ENCODE measurements at regions not wholly inside any gene's neighbourhood (a gene's known extent, or its start where the extent isn't known, plus 50 kb on each side); places are given as distances from the start of the nearest gene placed in this dataset.
"Not testable (repeated sequence)": the region's sequence is repeated elsewhere in the genome, so short reads cannot be mapped to it uniquely, and the experiment has no call there.

GRCh38 chr4:157687971-157688370 lies 467.4 kb downstream of the GRIA2 start:
- Histone ChIP-seq H2AFZ (ENCODE audit: low read length) (no peak overlapping the region), H3K27ac (ENCODE audit: low read length) (no peak overlapping the region), H3K4me2 (ENCODE audit: low read length) (no peak overlapping the region), H3K9me3 (ENCODE audit: low read length) (no peaks in the 10 kb centered on the region), H4K20me1 (ENCODE audit: low read length) (no peaks in the 10 kb centered on the region), H3K27me3 (ENCODE audit: low read length) (no peaks in the 10 kb centered on the region), H3F3A (ENCODE audit: low read length, unreplicated experiment) (no peaks in the 10 kb centered on the region), H3K4me3 (ENCODE audit: low read length) (no peak overlapping the region), H3K79me2 (ENCODE audit: low read length) (no peaks in the 10 kb centered on the region), H3K9ac (ENCODE audit: low read length) (no peak overlapping the region), H3K9me2 (replicated peaks; ENCODE audit: low read length) (no peaks in the 10 kb centered on the region), H3K4me1 (ENCODE audit: insufficient read depth, low read length) (no peaks in the 10 kb centered on the region), H3K36me3 (ENCODE audit: low read depth, low read length) (no peaks in the 10 kb centered on the region)
- BruUV-seq (replicated peaks): no TSS peak
- intact Hi-C loops (cut with micrococcal nuclease): no loop called here
- DNase-seq (no peak), ATAC-seq (no peak)
- ChIA-PET CTCF (no interaction called here), POLR2A (ENCODE audit: unreplicated experiment) (no interaction called here)
- TF ChIP-seq EZH2 (IDR thresholded peaks at IDR 0.05; ENCODE audit: low read length, unreplicated experiment) (no peak), EZH2phosphoT487 (IDR thresholded peaks at IDR 0.05; ENCODE audit: borderline replicate concordance, low read length) (no peak)
- TF ChIP-seq, protein P1, sequence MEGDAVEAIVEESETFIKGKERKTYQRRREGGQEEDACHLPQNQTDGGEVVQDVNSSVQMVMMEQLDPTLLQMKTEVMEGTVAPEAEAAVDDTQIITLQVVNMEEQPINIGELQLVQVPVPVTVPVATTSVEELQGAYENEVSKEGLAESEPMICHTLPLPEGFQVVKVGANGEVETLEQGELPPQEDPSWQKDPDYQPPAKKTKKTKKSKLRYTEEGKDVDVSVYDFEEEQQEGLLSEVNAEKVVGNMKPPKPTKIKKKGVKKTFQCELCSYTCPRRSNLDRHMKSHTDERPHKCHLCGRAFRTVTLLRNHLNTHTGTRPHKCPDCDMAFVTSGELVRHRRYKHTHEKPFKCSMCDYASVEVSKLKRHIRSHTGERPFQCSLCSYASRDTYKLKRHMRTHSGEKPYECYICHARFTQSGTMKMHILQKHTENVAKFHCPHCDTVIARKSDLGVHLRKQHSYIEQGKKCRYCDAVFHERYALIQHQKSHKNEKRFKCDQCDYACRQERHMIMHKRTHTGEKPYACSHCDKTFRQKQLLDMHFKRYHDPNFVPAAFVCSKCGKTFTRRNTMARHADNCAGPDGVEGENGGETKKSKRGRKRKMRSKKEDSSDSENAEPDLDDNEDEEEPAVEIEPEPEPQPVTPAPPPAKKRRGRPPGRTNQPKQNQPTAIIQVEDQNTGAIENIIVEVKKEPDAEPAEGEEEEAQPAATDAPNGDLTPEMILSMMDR (conservative IDR thresholded peaks at IDR 0.05; ENCODE audit: low read depth, low read length): no peak

DNA sequence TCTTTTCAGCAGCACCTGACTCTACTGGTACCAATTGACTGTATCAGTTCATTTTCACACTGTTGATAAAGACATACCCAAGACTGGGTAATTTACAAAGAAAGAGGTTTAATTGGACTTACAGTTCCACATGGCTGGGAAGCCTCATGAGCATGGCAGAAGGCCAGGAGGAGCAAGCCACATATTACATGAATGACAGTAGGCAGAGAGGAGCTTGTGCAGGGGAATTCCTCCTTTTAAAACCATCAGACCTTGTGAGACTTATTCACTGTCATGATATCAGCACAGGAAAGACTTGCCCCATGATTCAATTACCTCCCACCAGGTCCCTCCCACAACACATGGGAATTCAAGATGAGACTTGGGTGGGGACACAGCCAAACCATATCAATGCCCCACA lies 458.8 kb downstream of the GRIA2 start:
- H3K4me3 ChIP-seq (ENCODE audit: low read length); H3K36me3 ChIP-seq (ENCODE audit: low read depth, low read length); H2AFZ ChIP-seq (ENCODE audit: low read length); intact Hi-C loops (cut with micrococcal nuclease); H3K27ac ChIP-seq (ENCODE audit: low read length); H3K9me3 ChIP-seq (ENCODE audit: low read length); DNase-seq; CTCF ChIA-PET; H3K9ac ChIP-seq (ENCODE audit: low read length); POLR2A ChIA-PET (ENCODE audit: unreplicated experiment); H4K20me1 ChIP-seq (ENCODE audit: low read length); H3F3A ChIP-seq (ENCODE audit: low read length, unreplicated experiment); BruUV-seq (replicated peaks); H3K27me3 ChIP-seq (ENCODE audit: low read length); H3K9me2 ChIP-seq (replicated peaks; ENCODE audit: low read length); H3K79me2 ChIP-seq (ENCODE audit: low read length); H3K4me2 ChIP-seq (ENCODE audit: low read length); H3K4me1 ChIP-seq (ENCODE audit: insufficient read depth, low read length); ATAC-seq: not testable (repeated sequence)

DNA sequence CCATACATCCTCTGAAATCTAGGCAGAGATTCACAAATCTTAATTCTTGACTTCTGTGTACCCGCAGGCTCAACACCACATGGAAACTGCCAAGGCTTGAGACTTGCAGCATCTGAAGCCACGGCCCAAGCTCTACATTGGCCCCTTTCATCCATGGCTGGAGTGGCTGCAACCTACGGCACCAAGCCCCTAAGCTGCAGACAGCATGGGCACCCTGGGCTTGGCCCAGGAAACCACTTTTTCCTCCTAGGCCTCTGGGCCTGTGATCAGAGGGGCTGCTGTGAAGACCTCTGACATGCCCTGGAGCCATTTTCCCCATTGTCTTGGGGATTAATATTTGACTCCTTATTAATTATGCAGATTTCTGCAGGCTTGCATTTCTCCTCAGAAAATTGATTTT lies 457.9 kb downstream of the GRIA2 start:
- H3K4me3 ChIP-seq (ENCODE audit: low read length): no peak overlapping the region
- no peak overlapping the region for H3K9ac ChIP-seq (ENCODE audit: low read length)
- no peak overlapping the region for H3K4me2 ChIP-seq (ENCODE audit: low read length)
- no TSS peak for BruUV-seq (replicated peaks)
- no peaks in the 10 kb centered on the region for H3K36me3 ChIP-seq (ENCODE audit: low read depth, low read length)
- H3K4me1 ChIP-seq (ENCODE audit: insufficient read depth, low read length): no peaks in the 10 kb centered on the region
- no peaks in the 10 kb centered on the region for H3K9me3 ChIP-seq (ENCODE audit: low read length)
- no peak for TF ChIP-seq EZH2phosphoT487 (IDR thresholded peaks at IDR 0.05; ENCODE audit: borderline replicate concordance, low read length)
- no peak for TF ChIP-seq EZH2 (IDR thresholded peaks at IDR 0.05; ENCODE audit: low read length, unreplicated experiment)
- TF ChIP-seq, protein P1 (conservative IDR thresholded peaks at IDR 0.05; ENCODE audit: low read depth, low read length): no peak
- CTCF ChIA-PET: no interaction called here
- no peaks in the 10 kb centered on the region for H3K79me2 ChIP-seq (ENCODE audit: low read length)
- H3K27ac ChIP-seq (ENCODE audit: low read length): no peak overlapping the region
- no peak for ATAC-seq
- DNase-seq: no peak
- POLR2A ChIA-PET (ENCODE audit: unreplicated experiment): no interaction called here
- H3K9me2 ChIP-seq (replicated peaks; ENCODE audit: low read length): no peaks in the 10 kb centered on the region
- H2AFZ ChIP-seq (ENCODE audit: low read length): no peak overlapping the region
- H3K27me3 ChIP-seq (ENCODE audit: low read length): no peaks in the 10 kb centered on the region
- intact Hi-C loops (cut with micrococcal nuclease): no loop called here
- no peaks in the 10 kb centered on the region for H4K20me1 ChIP-seq (ENCODE audit: low read length)
- no peaks in the 10 kb centered on the region for H3F3A ChIP-seq (ENCODE audit: low read length, unreplicated experiment)
